Panc1 (cell line): ENCODE measurements at regions not wholly inside any gene's neighbourhood (a gene's known extent, or its start where the extent isn't known, plus 50 kb on each side); places are given as distances from the start of the nearest gene placed in this dataset.

Experiments used
- CTCF ChIP-seq: fragments of 450-650 bp; IDR thresholded peaks from 2 replicates; pipeline ENCODE4 v1.5.1; 2017; ENCODE audit warnings: mild to moderate bottlenecking
- POLR2AphosphoS5 ChIP-seq: IDR thresholded peaks from 2 replicates; pipeline ENCODE4 v1.6.1; 2012; ENCODE audit warnings: mild to moderate bottlenecking, low read depth, low read length, moderate library complexity
- TCF7L2 ChIP-seq: IDR thresholded peaks from 2 replicates; pipeline ENCODE4 v1.6.1; 2011; ENCODE audit warnings: mild to moderate bottlenecking, low read depth, low read length, inconsistent platforms

GRCh38 chr12:19032826-19033225 lies 96.7 kb upstream of the PLEKHA5 start:
- TF ChIP-seq CTCF (no peak), POLR2AphosphoS5 (no peak), TCF7L2 (no peak)
